ENCODE measurements at regions not wholly inside any gene's neighbourhood (a gene's known extent, or its start where the extent isn't known, plus 50 kb on each side); places are given as distances from the start of the nearest gene placed in this dataset.

DNA sequence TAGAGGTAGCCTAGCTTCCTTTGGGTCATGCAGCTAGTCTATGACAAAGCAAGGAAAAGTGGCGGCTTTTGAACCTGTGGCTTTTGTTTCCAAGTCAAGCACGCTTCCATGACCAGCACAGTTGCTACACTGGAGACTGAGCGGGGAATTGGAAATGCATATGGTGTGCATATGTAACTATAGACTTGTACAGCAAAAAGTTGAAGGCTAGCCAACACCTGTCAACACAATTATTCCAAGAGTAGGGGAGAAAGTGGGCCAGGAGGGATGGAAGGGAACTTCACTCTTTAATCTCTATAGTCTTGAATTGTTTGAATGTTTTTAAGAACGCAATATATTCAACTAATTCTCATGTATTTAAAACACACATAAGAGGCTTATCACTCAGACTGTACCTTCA is 218.5 kb upstream of the CADM1 start:
- TF ChIP-seq POLR2A (IDR thresholded peaks at IDR 0.05): no peak
- TF ChIP-seq, protein P1, sequence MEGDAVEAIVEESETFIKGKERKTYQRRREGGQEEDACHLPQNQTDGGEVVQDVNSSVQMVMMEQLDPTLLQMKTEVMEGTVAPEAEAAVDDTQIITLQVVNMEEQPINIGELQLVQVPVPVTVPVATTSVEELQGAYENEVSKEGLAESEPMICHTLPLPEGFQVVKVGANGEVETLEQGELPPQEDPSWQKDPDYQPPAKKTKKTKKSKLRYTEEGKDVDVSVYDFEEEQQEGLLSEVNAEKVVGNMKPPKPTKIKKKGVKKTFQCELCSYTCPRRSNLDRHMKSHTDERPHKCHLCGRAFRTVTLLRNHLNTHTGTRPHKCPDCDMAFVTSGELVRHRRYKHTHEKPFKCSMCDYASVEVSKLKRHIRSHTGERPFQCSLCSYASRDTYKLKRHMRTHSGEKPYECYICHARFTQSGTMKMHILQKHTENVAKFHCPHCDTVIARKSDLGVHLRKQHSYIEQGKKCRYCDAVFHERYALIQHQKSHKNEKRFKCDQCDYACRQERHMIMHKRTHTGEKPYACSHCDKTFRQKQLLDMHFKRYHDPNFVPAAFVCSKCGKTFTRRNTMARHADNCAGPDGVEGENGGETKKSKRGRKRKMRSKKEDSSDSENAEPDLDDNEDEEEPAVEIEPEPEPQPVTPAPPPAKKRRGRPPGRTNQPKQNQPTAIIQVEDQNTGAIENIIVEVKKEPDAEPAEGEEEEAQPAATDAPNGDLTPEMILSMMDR (IDR thresholded peaks at IDR 0.05): no peak
- TF ChIP-seq EP300 (IDR thresholded peaks at IDR 0.05): no peak
